ENCODE measurements at regions not wholly inside any gene's neighbourhood (a gene's known extent, or its start where the extent isn't known, plus 50 kb on each side); places are given as distances from the start of the nearest gene placed in this dataset.
"Not testable (repeated sequence)": the region's sequence is repeated elsewhere in the genome, so short reads cannot be mapped to it uniquely, and the experiment has no call there.

DNA sequence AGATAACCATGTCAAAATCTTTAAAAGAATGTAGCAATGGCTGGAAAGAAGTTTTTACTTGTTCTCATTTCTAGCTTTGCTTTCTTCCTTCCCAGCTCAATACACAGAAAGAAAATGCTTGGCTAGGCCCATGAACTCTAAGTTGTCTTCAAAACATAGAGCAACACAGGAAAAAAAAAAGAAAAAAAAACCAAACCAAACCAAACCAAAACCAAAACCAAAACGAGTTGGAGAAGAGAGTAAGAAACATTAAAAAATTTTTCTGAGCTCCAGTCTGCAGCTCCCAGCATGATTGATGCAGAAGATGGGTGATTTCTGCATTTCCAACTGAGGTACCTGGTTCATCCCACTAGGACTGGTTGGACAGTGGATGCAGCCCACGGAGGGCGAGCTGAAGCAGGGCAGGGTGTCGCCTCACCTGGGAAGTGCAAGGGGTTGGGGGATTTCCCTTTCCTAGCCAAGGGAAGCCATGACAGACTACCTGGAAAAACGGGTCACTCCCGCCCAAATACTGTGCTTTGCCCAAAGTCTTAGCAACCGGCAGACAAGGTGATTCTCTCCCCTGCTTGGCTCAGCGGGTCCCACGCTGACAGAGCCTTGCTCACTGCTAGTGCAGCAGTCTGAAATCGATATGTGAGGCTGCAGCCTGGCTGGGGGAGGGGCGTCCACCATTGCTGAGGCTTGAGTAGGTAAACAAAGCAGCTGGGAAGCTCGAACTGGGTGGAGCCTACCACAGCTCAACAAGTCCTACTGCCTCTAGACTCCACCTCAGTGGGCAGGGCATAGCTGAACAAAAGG, 81.1 kb upstream of the SYT10 start (continued):
- TF ChIP-seq, protein P1, sequence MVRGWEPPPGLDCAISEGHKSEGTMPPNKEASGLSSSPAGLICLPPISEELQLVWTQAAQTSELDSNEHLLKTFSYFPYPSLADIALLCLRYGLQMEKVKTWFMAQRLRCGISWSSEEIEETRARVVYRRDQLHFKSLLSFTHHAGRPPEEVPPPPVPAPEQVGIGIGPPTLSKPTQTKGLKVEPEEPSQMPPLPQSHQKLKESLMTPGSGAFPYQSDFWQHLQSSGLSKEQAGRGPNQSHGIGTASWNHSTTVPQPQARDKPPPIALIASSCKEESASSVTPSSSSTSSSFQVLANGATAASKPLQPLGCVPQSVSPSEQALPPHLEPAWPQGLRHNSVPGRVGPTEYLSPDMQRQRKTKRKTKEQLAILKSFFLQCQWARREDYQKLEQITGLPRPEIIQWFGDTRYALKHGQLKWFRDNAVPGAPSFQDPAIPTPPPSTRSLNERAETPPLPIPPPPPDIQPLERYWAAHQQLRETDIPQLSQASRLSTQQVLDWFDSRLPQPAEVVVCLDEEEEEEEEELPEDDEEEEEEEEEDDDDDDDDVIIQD (CRISPR knock-in tag; IDR thresholded peaks at IDR 0.05; ENCODE audit: low read depth): 0 out of 2 replicates have a peak, but pooled peaks have one; percentile 58
- TF ChIP-seq SP4 (CRISPR knock-in tag; IDR thresholded peaks at IDR 0.05) (0 out of 2 replicates have a peak, but pooled peaks have one; percentile 6), FOXK2 (IDR thresholded peaks at IDR 0.05) (0 out of 2 replicates have a peak, but pooled peaks have one; percentile 21), ZNF350 (CRISPR knock-in tag; IDR thresholded peaks at IDR 0.05; ENCODE audit: borderline replicate concordance, low read depth) (0 out of 2 replicates have a peak, but pooled peaks have one; percentile 30), HDAC2 (CRISPR knock-in tag; IDR thresholded peaks at IDR 0.05) (peak; percentile 42; the same call in 1 of the 2 replicates), SMAD1 (CRISPR knock-in tag; IDR thresholded peaks at IDR 0.05; ENCODE audit: borderline replicate concordance, low read depth) (0 out of 2 replicates have a peak, but pooled peaks have one; percentile 35), ZNF160 (CRISPR knock-in tag; IDR thresholded peaks at IDR 0.05) (0 out of 2 replicates have a peak, but pooled peaks have one; percentile 35), ZMYM4 (CRISPR knock-in tag; IDR thresholded peaks at IDR 0.05) (peak; percentile 75), KAT8 (CRISPR knock-in tag; IDR thresholded peaks at IDR 0.05) (0 out of 2 replicates have a peak, but pooled peaks have one; percentile 20), ZNF274 (CRISPR knock-in tag; IDR thresholded peaks at IDR 0.05) (0 out of 2 replicates have a peak, but pooled peaks have one; percentile 34), FOXA1 (CRISPR knock-in tag; IDR thresholded peaks at IDR 0.05) (peak; percentile 76), PITX1 (CRISPR knock-in tag; IDR thresholded peaks at IDR 0.05) (peak; percentile 48; the same call in 1 of the 2 replicates), FOXK1 (CRISPR knock-in tag; IDR thresholded peaks at IDR 0.05; ENCODE audit: borderline replicate concordance, low read depth) (peak; percentile 88; the same call in 1 of the 2 replicates), POGZ (CRISPR knock-in tag; IDR thresholded peaks at IDR 0.05) (peak; percentile 80), TEAD3 (CRISPR knock-in tag; optimal IDR thresholded peaks at IDR 0.05; ENCODE audit: borderline replicate concordance) (peak; percentile 24), ZNF292 (CRISPR knock-in tag; IDR thresholded peaks at IDR 0.05; ENCODE audit: borderline replicate concordance, low read depth) (peak; percentile 94), FOSL2 (CRISPR knock-in tag; IDR thresholded peaks at IDR 0.05) (0 out of 2 replicates have a peak, but pooled peaks have one; percentile 8), SALL1 (CRISPR knock-in tag; IDR thresholded peaks at IDR 0.05) (peak; percentile 79), TBX2 (CRISPR knock-in tag; IDR thresholded peaks at IDR 0.05; ENCODE audit: borderline replicate concordance) (0 out of 2 replicates have a peak, but pooled peaks have one; percentile 10), KAT2B (IDR thresholded peaks at IDR 0.05; ENCODE audit: borderline replicate concordance, low read depth, low read length) (peak; percentile 9; the same call in 1 of the 2 replicates), ZNF556 (CRISPR knock-in tag; IDR thresholded peaks at IDR 0.05; ENCODE audit: borderline replicate concordance) (0 out of 2 replicates have a peak, but pooled peaks have one; percentile 28), FOXJ3 (CRISPR knock-in tag; IDR thresholded peaks at IDR 0.05; ENCODE audit: borderline replicate concordance) (peak; percentile 65; the same call in 1 of the 2 replicates), FOXA3 (CRISPR knock-in tag; IDR thresholded peaks at IDR 0.05) (peak; percentile 82), HDAC1 (CRISPR knock-in tag; IDR thresholded peaks at IDR 0.05) (peak; percentile 59; the same call in 1 of the 2 replicates), ZSCAN31 (CRISPR knock-in tag; IDR thresholded peaks at IDR 0.05; ENCODE audit: low read depth) (0 out of 2 replicates have a peak, but pooled peaks have one; percentile 25), KDM5B (CRISPR knock-in tag; IDR thresholded peaks at IDR 0.05; ENCODE audit: borderline replicate concordance) (peak; percentile 31; the same call in 1 of the 2 replicates)
- not testable (repeated sequence) for TF ChIP-seq FOXA1 (IDR thresholded peaks at IDR 0.05)
- TF ChIP-seq, protein P2, sequence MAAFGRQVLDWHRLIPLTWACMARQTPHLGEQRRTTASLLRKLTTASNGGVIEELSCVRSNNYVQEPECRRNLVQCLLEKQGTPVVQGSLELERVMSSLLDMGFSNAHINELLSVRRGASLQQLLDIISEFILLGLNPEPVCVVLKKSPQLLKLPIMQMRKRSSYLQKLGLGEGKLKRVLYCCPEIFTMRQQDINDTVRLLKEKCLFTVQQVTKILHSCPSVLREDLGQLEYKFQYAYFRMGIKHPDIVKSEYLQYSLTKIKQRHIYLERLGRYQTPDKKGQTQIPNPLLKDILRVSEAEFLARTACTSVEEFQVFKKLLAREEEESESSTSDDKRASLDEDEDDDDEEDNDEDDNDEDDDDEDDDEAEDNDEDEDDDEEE (CRISPR knock-in tag; IDR thresholded peaks at IDR 0.05): 0 out of 2 replicates have a peak, but pooled peaks have one; percentile 63

Measured in HepG2 (cell line).